Activated naive CD4-positive, alpha-beta T cell treated with anti-CD3 and anti-CD28 coated beads, Interleukin-2, amount 50 U/mL, for 24 hours (primary cell): ENCODE measurements at regions not wholly inside any gene's neighbourhood (a gene's known extent, or its start where the extent isn't known, plus 50 kb on each side); places are given as distances from the start of the nearest gene placed in this dataset.

Source experiments
- H3K27ac Mint-ChIP-seq: one replicate; pipeline ENCODE4 v1.8.0; 2021; ENCODE audit warnings: mild to moderate bottlenecking, mixed read lengths
- H3K27me3 Mint-ChIP-seq: one replicate; pipeline ENCODE4 v1.8.0; 2021; ENCODE audit warnings: mixed read lengths
- H3K36me3 Mint-ChIP-seq: one replicate; pipeline ENCODE4 v1.8.0; 2021; ENCODE audit warnings: mixed read lengths
- H3K4me1 Mint-ChIP-seq: one replicate; pipeline ENCODE4 v1.8.0; 2021; ENCODE audit warnings: mixed read lengths
- H3K4me3 Mint-ChIP-seq: one replicate; pipeline ENCODE4 v1.8.0; 2021; ENCODE audit warnings: mild to moderate bottlenecking, mixed read lengths
- H3K9me3 Mint-ChIP-seq: one replicate; pipeline ENCODE4 v1.8.0; 2021; ENCODE audit warnings: mixed read lengths

DNA sequence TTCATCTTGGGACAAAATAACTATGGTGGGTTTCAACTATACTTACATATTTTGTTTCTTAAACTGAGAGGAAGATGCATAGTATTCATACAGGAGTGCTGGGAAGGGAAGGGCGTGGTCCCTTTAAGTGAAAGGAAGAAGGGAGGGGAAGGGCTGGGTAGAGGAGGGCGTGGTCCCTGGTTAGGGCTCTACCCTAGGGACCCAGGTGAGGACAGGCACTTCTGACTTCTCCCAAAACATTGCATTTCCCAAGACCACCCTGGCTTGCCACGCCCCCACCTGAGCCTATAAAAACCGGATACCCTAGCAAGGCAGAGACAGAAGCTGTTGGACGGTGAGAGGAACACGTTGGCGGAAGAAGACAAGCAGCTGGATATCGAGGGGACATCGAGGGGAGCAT lies 157.6 kb upstream of the PLXNA4 start:
- Mint-ChIP-seq H3K4me3 (no peak overlapping the region), H3K36me3 (no peaks in the 10 kb centered on the region), H3K27me3 (no peaks in the 10 kb centered on the region), H3K27ac (no peak overlapping the region), H3K9me3 (no peaks in the 10 kb centered on the region), H3K4me1 (no peaks in the 10 kb centered on the region)

DNA sequence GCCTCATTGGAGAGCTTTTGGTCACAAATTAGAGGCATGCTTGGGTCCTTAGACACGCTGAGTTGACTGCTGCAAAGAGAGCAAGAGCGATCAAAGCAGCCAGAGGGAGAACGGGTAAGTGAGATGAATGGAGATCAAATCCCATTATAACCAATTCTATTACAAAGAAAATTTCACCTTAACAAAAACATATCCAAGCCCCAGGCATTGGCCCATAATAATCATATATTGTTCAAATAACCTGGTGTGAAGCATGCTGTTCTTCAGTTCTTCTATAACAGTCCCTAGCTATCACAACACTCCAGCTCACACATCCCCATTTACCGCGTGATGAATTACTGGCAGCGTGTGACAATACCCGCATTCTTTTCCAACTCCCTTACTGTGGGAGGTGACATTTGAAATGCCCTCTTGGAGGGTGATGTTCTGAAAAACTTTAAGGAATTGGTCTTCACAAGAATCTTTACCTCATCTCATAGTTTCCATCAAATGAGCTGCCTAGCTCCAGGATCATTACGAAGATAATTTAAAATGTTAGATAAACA lies 156.1 kb upstream of the PLXNA4 start:
- no peaks in the 10 kb centered on the region for H3K4me1 Mint-ChIP-seq

GRCh38 chr7:132730105-132730504 lies 153.8 kb upstream of the PLXNA4 start:
- Mint-ChIP-seq H3K9me3 (no peaks in the 10 kb centered on the region), H3K36me3 (no peaks in the 10 kb centered on the region), H3K4me3 (no peak overlapping the region), H3K27me3 (no peaks in the 10 kb centered on the region), H3K27ac (no peak overlapping the region), H3K4me1 (no peaks in the 10 kb centered on the region)

More for the DNA sequence above, 156.1 kb upstream of the PLXNA4 start:
- Mint-ChIP-seq H3K36me3 (no peaks in the 10 kb centered on the region), H3K4me3 (no peak overlapping the region), H3K27ac (no peak overlapping the region), H3K27me3 (no peaks in the 10 kb centered on the region), H3K9me3 (no peaks in the 10 kb centered on the region)

DNA sequence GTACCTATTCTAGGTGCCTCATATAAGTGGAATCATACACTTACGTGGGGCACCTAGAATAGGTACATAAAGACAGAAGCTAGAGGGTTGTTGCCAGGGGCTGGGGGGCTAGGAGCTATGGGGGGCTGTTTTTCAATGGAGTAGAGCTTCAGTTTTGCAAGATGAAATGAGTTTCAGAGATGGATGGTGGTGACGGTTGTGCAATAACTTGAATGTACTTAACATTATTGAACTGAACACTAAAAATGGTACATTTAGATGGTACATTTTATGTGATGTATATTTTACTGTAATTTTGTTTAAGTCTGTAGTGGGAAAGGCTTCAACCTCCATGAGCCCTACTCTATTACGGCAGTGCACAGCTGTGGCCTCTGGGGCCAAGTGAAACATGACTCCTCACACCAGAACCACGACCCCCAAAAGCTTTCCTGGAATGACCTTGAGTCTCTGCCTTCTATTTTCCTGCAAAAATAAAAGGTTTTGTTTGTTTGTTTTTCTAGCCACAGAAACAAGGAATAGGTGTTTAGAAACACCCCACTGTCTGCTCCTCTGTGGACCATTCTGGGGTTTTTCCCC lies 147.3 kb upstream of the PLXNA4 start:
- Mint-ChIP-seq H3K27me3 (no peaks in the 10 kb centered on the region), H3K36me3 (peaks cover 10% of the 10 kb centered on the region), H3K27ac (no peak overlapping the region), H3K4me1 (no peaks in the 10 kb centered on the region), H3K9me3 (peaks cover 14% of the 10 kb centered on the region), H3K4me3 (no peak overlapping the region)

DNA sequence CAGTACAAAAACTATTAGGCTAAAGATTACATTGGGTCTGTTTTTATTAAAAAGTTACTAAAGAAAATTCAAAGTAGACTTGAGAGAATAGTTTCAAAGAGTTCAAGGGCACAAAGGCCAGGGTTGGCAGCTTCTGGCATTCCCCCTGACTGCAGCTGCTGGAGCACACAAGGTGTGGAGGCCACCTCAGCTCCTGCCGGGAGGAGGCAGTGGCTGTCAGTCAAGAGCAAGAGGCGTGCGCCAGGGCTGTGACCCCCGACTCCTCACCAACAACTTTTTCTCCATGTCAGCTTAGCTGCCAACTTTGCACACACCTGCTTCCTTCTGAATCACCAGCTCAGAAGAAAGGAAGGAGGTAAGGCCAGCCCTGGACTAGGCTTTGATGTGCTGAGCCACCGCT lies 144.6 kb upstream of the PLXNA4 start:
- no peak overlapping the region for H3K4me3 Mint-ChIP-seq
- peaks cover 17% of the 10 kb centered on the region for H3K9me3 Mint-ChIP-seq
- H3K27ac Mint-ChIP-seq = no peak overlapping the region
- H3K27me3 Mint-ChIP-seq = no peaks in the 10 kb centered on the region
- H3K36me3 Mint-ChIP-seq = peaks cover 10% of the 10 kb centered on the region
- no peaks in the 10 kb centered on the region for H3K4me1 Mint-ChIP-seq

GRCh38 chr7:132713893-132714292 lies 137.6 kb upstream of the PLXNA4 start:
- Mint-ChIP-seq H3K27me3 (no peaks in the 10 kb centered on the region), H3K4me1 (no peaks in the 10 kb centered on the region)

DNA sequence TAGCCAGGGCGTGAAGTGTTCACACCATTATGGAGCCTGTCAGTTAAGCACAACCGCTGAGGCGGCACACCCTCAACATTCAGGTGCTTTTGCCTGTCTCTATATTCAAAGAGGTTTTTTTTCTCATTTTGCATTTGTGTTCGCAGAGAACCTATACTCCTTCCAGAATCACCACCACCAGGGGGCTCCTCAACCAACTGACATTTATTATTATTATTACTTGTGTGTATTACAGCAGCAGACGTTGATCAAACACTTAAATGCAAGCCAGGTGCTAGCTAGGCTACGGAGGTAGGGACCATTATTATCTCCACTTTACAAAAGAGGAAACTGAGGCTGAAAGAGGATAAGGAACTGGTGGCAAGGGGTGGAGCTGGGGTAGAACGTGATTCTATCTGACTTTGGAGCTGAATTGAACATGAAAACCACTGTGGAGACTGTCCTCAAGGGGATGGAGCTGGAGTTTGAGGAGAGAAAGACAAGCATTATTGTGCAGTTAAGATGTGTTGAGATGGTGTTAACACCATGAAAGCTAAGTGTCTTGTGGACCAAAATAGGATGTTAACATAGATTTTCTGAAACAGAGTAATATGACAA lies 133.8 kb upstream of the PLXNA4 start:
- Mint-ChIP-seq H3K4me3 (no peak overlapping the region), H3K27me3 (no peaks in the 10 kb centered on the region), H3K4me1 (no peaks in the 10 kb centered on the region), H3K36me3 (no peaks in the 10 kb centered on the region), H3K27ac (no peak overlapping the region), H3K9me3 (no peaks in the 10 kb centered on the region)

More at GRCh38 chr7:132713893-132714292, 137.6 kb upstream of the PLXNA4 start:
- Mint-ChIP-seq H3K9me3 (peaks cover 6% of the 10 kb centered on the region), H3K36me3 (no peaks in the 10 kb centered on the region), H3K27ac (no peak overlapping the region), H3K4me3 (no peak overlapping the region)

DNA sequence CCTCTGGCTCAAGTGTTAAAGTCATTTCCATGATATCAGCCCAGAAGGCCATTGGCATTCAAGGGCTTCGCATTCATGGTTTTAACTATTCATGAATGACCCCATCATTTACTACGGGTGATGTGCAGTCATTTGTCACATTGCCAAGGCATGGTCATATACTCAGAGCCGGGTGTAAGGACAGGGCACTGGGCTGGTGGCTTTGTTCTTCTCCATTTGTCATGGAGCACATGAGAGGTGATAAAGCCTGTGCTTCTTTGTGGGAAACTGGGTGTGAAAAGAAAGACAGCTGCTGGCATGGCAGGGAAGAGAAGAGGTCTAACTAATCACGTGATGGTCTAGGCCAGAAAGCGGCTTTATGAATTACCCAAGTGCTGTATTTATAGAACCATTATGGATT lies 132.2 kb upstream of the PLXNA4 start:
- no peaks in the 10 kb centered on the region for H3K4me1 Mint-ChIP-seq
- H3K27ac Mint-ChIP-seq = no peak overlapping the region
- no peaks in the 10 kb centered on the region for H3K9me3 Mint-ChIP-seq
- H3K4me3 Mint-ChIP-seq = no peak overlapping the region
- no peaks in the 10 kb centered on the region for H3K27me3 Mint-ChIP-seq
- H3K36me3 Mint-ChIP-seq = no peaks in the 10 kb centered on the region

DNA sequence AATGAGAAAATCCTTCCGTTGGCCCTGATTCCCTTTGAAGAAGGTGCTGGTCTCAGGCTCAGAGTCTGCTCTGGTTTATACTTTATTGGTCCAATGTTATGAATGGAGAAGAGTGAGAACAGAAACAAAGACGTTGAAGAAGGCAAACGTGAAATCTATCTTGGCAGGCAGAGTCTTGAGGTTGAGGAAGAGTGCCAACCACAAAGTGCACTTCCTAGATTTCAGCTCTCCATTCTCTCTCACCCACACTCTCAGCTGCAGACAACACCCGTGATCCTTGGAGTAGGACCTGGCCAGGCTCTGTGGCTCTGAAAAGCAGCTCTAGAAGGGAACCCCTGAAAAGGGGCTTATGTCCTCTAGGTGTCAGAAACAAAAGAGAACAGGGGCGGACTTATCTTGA lies 128.9 kb upstream of the PLXNA4 start:
- Mint-ChIP-seq H3K4me3 (no peak overlapping the region), H3K27me3 (no peaks in the 10 kb centered on the region), H3K36me3 (no peaks in the 10 kb centered on the region), H3K9me3 (no peaks in the 10 kb centered on the region), H3K27ac (no peak overlapping the region), H3K4me1 (no peaks in the 10 kb centered on the region)

GRCh38 chr7:132703742-132704141 lies 127.5 kb upstream of the PLXNA4 start:
- H3K9me3 Mint-ChIP-seq = no peaks in the 10 kb centered on the region

GRCh38 chr7:132697003-132697402 lies 120.7 kb upstream of the PLXNA4 start:
- H3K27ac Mint-ChIP-seq = no peak overlapping the region
- H3K4me3 Mint-ChIP-seq = no peak overlapping the region
- H3K36me3 Mint-ChIP-seq = no peaks in the 10 kb centered on the region
- no peaks in the 10 kb centered on the region for H3K9me3 Mint-ChIP-seq
- no peaks in the 10 kb centered on the region for H3K27me3 Mint-ChIP-seq
- no peaks in the 10 kb centered on the region for H3K4me1 Mint-ChIP-seq

More at GRCh38 chr7:132703742-132704141, 127.5 kb upstream of the PLXNA4 start:
- Mint-ChIP-seq H3K4me3 (no peak overlapping the region), H3K27me3 (no peaks in the 10 kb centered on the region), H3K36me3 (no peaks in the 10 kb centered on the region), H3K27ac (no peak overlapping the region), H3K4me1 (no peaks in the 10 kb centered on the region)

GRCh38 chr7:132696332-132696731 lies 120.1 kb upstream of the PLXNA4 start:
- Mint-ChIP-seq H3K4me1 (no peaks in the 10 kb centered on the region), H3K4me3 (no peak overlapping the region), H3K27me3 (no peaks in the 10 kb centered on the region), H3K27ac (no peak overlapping the region), H3K36me3 (no peaks in the 10 kb centered on the region), H3K9me3 (no peaks in the 10 kb centered on the region)

DNA sequence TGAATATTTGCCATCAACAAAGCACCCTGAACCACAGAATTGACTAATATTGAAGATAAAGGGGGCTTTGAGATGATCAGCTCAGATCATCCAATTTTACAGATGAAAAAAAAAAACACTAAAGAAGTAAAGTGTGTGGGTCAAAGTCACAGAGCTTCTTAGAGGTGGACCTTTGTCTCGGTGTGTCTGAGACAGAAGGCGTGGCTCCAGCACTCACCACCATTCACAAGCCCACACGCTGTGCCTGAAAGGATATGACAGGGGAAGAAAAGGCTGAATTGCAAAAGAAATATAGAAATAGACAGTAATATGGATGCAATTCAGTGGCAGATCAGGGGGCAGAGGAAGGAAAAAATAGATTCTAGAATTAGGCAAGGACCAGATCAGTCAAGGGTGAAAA lies 114.9 kb upstream of the PLXNA4 start:
- Mint-ChIP-seq H3K27me3 (peaks cover 1% of the 10 kb centered on the region), H3K4me3 (no peak overlapping the region), H3K27ac (peak overlapping the region; percentile 49), H3K9me3 (no peaks in the 10 kb centered on the region), H3K36me3 (no peaks in the 10 kb centered on the region), H3K4me1 (no peaks in the 10 kb centered on the region)

GRCh38 chr7:132690174-132690573 lies 113.9 kb upstream of the PLXNA4 start:
- Mint-ChIP-seq H3K4me3 (no peak overlapping the region), H3K36me3 (no peaks in the 10 kb centered on the region), H3K4me1 (no peaks in the 10 kb centered on the region), H3K27ac (no peak overlapping the region), H3K27me3 (peaks cover 3% of the 10 kb centered on the region), H3K9me3 (no peaks in the 10 kb centered on the region)

DNA sequence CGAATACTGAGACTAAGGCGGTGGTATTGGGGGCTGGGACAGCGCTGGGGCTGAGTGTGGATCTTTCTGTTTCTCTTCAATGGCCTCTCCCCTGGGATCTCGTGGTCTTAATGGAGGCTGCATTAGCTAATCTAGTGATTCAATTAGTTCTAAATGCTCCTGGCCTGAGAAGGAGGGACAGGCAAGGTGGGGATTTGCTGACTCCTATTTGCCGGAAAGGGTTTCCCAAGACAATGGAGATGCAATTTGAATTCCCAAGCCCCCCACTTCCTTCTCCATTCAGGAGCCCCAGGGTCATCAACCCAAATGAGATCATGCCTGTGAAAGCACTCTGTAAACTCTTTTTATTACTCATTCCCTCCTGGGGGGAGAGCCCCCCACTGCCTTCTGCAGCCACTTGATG lies 111.7 kb upstream of the PLXNA4 start:
- H3K9me3 Mint-ChIP-seq = no peaks in the 10 kb centered on the region
- H3K36me3 Mint-ChIP-seq = no peaks in the 10 kb centered on the region
- H3K27ac Mint-ChIP-seq = no peak overlapping the region
- H3K27me3 Mint-ChIP-seq = peaks cover 3% of the 10 kb centered on the region
- no peaks in the 10 kb centered on the region for H3K4me1 Mint-ChIP-seq
- no peak overlapping the region for H3K4me3 Mint-ChIP-seq

- Mint-ChIP-seq H3K4me1 (no peaks in the 10 kb centered on the region), H3K4me3 (no peak overlapping the region), H3K36me3 (no peaks in the 10 kb centered on the region), H3K27me3 (peaks cover 3% of the 10 kb centered on the region), H3K9me3 (no peaks in the 10 kb centered on the region), H3K27ac (no peak overlapping the region)
Observed at GRCh38 chr7:132687016-132687415, 110.7 kb upstream of the PLXNA4 start.

DNA sequence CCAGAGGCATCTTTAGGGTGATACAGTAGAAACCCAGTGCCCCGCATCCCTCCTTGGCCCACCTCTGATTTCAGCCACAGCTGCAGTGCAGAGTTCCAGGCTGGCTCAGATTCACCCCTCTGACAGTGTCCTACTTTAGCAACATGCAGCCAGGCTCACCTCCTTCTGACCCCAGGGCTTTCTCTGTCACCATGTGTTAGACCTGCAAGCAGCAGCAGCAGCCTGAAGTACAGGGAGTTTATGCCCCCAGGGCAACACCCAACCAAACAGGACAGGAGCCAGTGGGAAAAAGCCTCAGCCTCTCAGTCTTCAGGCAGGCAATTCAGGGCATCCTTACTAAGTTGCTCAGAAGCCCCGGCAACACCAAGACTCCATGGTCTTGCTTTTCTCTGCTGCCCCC lies 109.0 kb upstream of the PLXNA4 start:
- Mint-ChIP-seq H3K27ac (no peak overlapping the region), H3K9me3 (no peaks in the 10 kb centered on the region), H3K36me3 (no peaks in the 10 kb centered on the region), H3K27me3 (peaks cover 3% of the 10 kb centered on the region), H3K4me1 (no peaks in the 10 kb centered on the region), H3K4me3 (no peak overlapping the region)
